Body of pancreas (tissue), 4 donors: ENCODE measurements at regions not wholly inside any gene's neighbourhood (a gene's known extent, or its start where the extent isn't known, plus 50 kb on each side); places are given as distances from the start of the nearest gene placed in this dataset.

Experiments
- ATAC-seq: fragments of 150-250 bp; one replicate; pipeline ENCODE4 v1.9.1; 2016
- DNase-seq, 4 donors: peaks; one replicate each; pipeline ENCODE4 v3.0.0-alpha.2; 2019
- H3K27ac ChIP-seq, 4 donors: fragments of 200-600 bp; sonication (generic); 1 replicate in 3 of 4; 2 replicates in 1 of 4; pipeline versions ENCODE4 v1.5.1 to v1.6.1; 2016 to 2019; ENCODE audit warnings: mild to moderate bottlenecking in 1 of 4, mixed read lengths in 1 of 4, moderate library complexity in 1 of 4
- H3K27me3 ChIP-seq, 2 donors: fragments of 200-600 bp; sonication (generic); one replicate each; pipeline ENCODE4 v1.6.0; 2016; ENCODE audit warnings: mild to moderate bottlenecking in 1 of 2
- H3K36me3 ChIP-seq, 2 donors: fragments of 200-600 bp; sonication (generic); replicated peaks in 1 of 2; 2 replicates each; pipeline ENCODE4 v1.5.1; 2016; ENCODE audit warnings: low read depth in 2 of 2; ENCODE audit not compliant: insufficient read depth in 1 of 2
- H3K4me1 ChIP-seq: fragments of 200-600 bp; sonication (generic); one replicate; pipeline ENCODE4 v1.6.0; 2016
- H3K4me3 ChIP-seq, 2 donors: fragments of 200-600 bp; sonication (generic); 1 replicate in 1 of 2; 2 replicates in 1 of 2; pipeline ENCODE4 v1.5.1; 2016 to 2019
- H3K9me3 ChIP-seq, 3 donors: fragments of 200-600 bp; sonication (generic); 1 replicate in 2 of 3; 2 replicates in 1 of 3; pipeline ENCODE4 v1.5.1; 2016
- POLR2A ChIP-seq, 3 donors: fragments of 450-650 bp; IDR thresholded peaks; one replicate each; pipeline ENCODE4 v1.6.1; 2016; ENCODE audit warnings: antibody characterized with exemption in 3 of 3, mild to moderate bottlenecking in 2 of 3
- WGBS, 2 donors: methylation state at CpG; one replicate each; pipeline ENCODE4 v1.1.5; 2017; 5-methylcytosine and 5-hydroxymethylcytosine counted together
- intact Hi-C: fragments of 100-400 bp; cut with DNase I; formaldehyde crosslinking; loops from one replicate; pipeline ENCODE4 v1.15.1; 2023
- TF ChIP-seq, protein P1 (sequence below), 7 experiments: fragments of 450-650 bp in 4 of 7; fragments of 200-600 bp in 3 of 7; sonication (generic) in 3 of 7; IDR thresholded peaks; one replicate each; pipeline ENCODE4 v1.5.1; 2016 to 2019; ENCODE audit warnings: antibody characterized with exemption in 7 of 7

DNA sequence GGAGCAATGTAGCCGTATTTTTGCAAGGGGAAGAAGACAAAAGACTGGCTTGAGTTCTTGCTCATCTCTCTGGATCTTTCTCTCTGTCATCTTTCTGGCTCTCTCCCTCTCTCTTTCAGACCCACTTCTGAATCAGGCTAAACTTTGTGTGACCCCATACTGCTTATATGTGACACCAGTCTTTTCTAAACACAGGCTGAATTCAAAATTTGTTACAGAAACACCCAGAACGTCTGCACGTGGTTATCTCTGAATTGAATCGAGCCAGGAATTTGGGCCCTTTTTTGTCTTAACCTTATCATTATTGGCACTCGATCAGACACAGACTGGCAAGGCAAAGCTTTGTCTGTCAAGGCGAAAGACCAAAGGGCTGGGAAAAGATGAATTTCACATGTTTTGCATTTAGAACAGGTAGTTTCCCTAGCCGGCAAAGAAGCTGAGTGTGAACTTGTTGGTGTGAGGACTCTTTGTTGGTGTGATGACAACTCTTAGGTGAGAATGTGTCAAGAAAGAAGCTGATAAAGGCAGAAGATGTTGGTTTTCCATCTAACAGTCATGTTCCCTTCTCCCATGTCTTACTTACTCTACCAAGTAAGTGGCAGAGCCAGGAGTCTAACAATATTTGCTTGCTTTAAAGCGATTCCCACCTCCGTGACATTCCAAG lies 150.2 kb upstream of the RFLNA start:
- intact Hi-C loops, result no loop called here
- H3K36me3 ChIP-seq, result no peaks in the 10 kb centered on the region
- no peak for DNase-seq
- H3K27ac ChIP-seq, result no peak overlapping the region
- 57 to 58% methylated on average over 9 of the region's 9 CpGs for WGBS, 2 donors
- H3K27me3 ChIP-seq, result no peaks in the 10 kb centered on the region
- no peak for ATAC-seq
- no peak overlapping the region for H3K4me3 ChIP-seq
- no peak for TF ChIP-seq POLR2A (IDR thresholded peaks at IDR 0.05)
- TF ChIP-seq, protein P1, sequence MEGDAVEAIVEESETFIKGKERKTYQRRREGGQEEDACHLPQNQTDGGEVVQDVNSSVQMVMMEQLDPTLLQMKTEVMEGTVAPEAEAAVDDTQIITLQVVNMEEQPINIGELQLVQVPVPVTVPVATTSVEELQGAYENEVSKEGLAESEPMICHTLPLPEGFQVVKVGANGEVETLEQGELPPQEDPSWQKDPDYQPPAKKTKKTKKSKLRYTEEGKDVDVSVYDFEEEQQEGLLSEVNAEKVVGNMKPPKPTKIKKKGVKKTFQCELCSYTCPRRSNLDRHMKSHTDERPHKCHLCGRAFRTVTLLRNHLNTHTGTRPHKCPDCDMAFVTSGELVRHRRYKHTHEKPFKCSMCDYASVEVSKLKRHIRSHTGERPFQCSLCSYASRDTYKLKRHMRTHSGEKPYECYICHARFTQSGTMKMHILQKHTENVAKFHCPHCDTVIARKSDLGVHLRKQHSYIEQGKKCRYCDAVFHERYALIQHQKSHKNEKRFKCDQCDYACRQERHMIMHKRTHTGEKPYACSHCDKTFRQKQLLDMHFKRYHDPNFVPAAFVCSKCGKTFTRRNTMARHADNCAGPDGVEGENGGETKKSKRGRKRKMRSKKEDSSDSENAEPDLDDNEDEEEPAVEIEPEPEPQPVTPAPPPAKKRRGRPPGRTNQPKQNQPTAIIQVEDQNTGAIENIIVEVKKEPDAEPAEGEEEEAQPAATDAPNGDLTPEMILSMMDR (IDR thresholded peaks at IDR 0.05), result no peak
- no peaks in the 10 kb centered on the region for H3K4me1 ChIP-seq
- H3K9me3 ChIP-seq, result peaks cover 0 to 5% (median 0%) of the 10 kb centered on the region in 3 donors

DNA sequence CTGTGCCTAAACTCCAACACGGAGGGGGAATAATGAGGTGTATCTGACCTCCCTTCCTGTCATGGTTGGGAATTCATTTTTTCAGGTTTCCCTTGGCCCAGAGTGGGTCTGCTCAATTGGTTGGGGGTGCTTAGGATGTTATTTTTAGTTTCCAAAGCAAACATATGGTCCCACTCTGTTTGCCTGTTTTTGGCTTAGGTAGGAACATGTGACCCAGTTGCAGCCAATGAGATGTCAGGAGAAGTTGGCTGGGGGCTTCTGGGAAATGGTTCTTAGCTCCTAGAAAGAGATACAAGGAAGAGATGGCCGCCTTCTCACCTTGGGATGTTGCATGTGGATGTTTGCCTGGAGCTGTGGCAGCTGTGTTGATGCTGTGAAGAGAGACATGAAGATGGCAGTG lies 147.9 kb upstream of the RFLNA start:
- no peak overlapping the region for H3K4me3 ChIP-seq
- H3K4me1 ChIP-seq, result no peaks in the 10 kb centered on the region
- H3K9me3 ChIP-seq, result peaks cover 0 to 5% (median 0%) of the 10 kb centered on the region in 3 donors
- TF ChIP-seq, protein P1 (IDR thresholded peaks at IDR 0.05), result no peak
- TF ChIP-seq POLR2A (IDR thresholded peaks at IDR 0.05), result no peak
- intact Hi-C loops, result no loop called here
- H3K27me3 ChIP-seq, result no peaks in the 10 kb centered on the region
- 89 to 93% methylated on average over 2 of the region's 2 CpGs for WGBS, 2 donors
- H3K36me3 ChIP-seq, result no peaks in the 10 kb centered on the region
- no peak for ATAC-seq
- H3K27ac ChIP-seq, result no peak overlapping the region
- no peak for DNase-seq

DNA sequence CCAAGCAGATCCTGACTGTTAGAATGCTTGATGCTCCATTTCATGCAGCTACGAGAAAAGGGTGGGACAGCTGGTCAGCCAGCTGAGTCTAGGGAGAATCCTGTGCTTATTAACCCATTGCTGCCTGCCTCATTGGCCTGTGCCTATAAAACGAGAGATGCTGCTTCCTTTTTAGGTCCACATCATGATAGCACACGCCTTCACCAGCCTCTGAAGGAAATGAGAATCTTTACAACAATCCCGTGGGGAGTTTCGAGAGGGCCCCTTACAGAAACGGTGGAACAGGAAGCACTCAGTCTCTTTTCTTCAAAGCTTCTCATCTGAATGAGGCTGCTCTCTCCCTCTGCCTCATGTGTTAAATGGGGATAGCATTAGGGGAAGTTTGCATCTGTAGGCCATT lies 147.3 kb upstream of the RFLNA start:
- no peaks in the 10 kb centered on the region for H3K27me3 ChIP-seq
- no peak overlapping the region for H3K27ac ChIP-seq
- no peak overlapping the region for H3K4me3 ChIP-seq
- TF ChIP-seq POLR2A (IDR thresholded peaks at IDR 0.05), result no peak
- TF ChIP-seq, protein P1 (IDR thresholded peaks at IDR 0.05), result no peak
- no peaks in the 10 kb centered on the region for H3K36me3 ChIP-seq
- no peak for ATAC-seq
- 53 to 61% methylated on average over 6 of the region's 6 CpGs for WGBS, 2 donors
- H3K9me3 ChIP-seq, result peaks cover 0 to under 1% (median 0%) of the 10 kb centered on the region in 3 donors
- no peak for DNase-seq
- no peaks in the 10 kb centered on the region for H3K4me1 ChIP-seq
- intact Hi-C loops, result no loop called here

DNA sequence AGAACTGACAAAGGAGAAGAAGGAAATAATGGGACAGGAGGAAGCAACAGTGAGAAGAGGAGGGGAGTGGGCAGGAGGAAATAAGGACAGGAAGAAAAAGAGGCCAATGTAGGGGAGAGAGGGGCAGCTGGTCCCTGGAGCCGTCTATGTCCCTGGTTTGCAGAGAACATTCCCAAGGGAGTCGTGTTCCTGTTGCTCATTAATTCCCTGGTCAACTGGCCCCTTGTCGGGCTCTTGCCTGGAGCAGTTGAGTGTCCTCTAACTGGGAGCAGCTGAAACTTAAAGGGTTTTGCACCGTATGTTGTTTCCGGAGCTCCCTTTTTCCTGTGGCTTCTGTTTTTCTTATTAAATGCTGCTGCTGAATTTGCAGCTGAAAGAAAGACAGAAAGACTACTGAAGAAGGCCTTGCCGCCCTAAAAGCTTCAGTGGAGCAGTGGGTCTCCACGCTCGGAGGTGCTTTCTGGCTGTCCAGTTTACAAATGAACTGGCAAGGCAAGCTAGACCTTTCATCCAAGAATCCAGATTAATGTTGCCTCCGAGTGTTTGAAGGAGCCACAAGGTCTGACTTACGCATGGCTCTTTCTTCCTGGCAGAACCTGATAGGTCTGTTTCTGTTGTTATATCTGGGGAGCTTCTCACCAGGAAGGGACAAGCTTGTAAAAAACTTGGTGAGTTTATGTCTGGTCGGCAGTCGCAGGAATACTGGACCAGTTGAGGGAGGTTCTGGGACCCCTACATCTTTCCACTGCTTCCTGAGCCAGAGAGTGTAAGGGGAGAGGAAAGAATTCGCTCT lies 146.2 kb upstream of the RFLNA start:
- no peaks in the 10 kb centered on the region for H3K27me3 ChIP-seq
- ATAC-seq (no peak), DNase-seq (no peak)
- no peak overlapping the region for H3K4me3 ChIP-seq
- 67 to 70% methylated on average over 13 of the region's 13 CpGs for WGBS, 2 donors
- H3K27ac ChIP-seq, result no peak overlapping the region
- TF ChIP-seq, protein P1 (IDR thresholded peaks at IDR 0.05), result no peak
- TF ChIP-seq POLR2A (IDR thresholded peaks at IDR 0.05), result no peak
- H3K4me1 ChIP-seq, result no peaks in the 10 kb centered on the region
- intact Hi-C loops, result no loop called here
- H3K9me3 ChIP-seq, result no peaks in the 10 kb centered on the region
- no peaks in the 10 kb centered on the region for H3K36me3 ChIP-seq
